ENCODE measurements at regions not wholly inside any gene's neighbourhood (a gene's known extent, or its start where the extent isn't known, plus 50 kb on each side); places are given as distances from the start of the nearest gene placed in this dataset.

GRCh38 chr11:95698676-95699557 lies 90.7 kb downstream of the FAM76B start:
- Mint-ChIP-seq H3K4me1 (peaks cover 38% of the 10 kb centered on the region), H3K27ac (no peak overlapping the region), H3K36me3 (no peaks in the 10 kb centered on the region), H3K9me3 (no peaks in the 10 kb centered on the region), H3K4me3 (no peak overlapping the region), H3K27me3 (ENCODE audit: low read depth) (no peaks in the 10 kb centered on the region)
- TF ChIP-seq, protein P1, sequence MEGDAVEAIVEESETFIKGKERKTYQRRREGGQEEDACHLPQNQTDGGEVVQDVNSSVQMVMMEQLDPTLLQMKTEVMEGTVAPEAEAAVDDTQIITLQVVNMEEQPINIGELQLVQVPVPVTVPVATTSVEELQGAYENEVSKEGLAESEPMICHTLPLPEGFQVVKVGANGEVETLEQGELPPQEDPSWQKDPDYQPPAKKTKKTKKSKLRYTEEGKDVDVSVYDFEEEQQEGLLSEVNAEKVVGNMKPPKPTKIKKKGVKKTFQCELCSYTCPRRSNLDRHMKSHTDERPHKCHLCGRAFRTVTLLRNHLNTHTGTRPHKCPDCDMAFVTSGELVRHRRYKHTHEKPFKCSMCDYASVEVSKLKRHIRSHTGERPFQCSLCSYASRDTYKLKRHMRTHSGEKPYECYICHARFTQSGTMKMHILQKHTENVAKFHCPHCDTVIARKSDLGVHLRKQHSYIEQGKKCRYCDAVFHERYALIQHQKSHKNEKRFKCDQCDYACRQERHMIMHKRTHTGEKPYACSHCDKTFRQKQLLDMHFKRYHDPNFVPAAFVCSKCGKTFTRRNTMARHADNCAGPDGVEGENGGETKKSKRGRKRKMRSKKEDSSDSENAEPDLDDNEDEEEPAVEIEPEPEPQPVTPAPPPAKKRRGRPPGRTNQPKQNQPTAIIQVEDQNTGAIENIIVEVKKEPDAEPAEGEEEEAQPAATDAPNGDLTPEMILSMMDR (IDR thresholded peaks at IDR 0.05; ENCODE audit: unreplicated experiment) = no peak
- DNase-seq (ENCODE audit: low spot score in 2 of 2, unreplicated experiment in 2 of 2) = no peak

GRCh38 chr11:95697614-95698408 lies 91.8 kb downstream of the FAM76B start:
- no peaks in the 10 kb centered on the region for H3K27me3 Mint-ChIP-seq (ENCODE audit: low read depth)
- H3K36me3 Mint-ChIP-seq = no peaks in the 10 kb centered on the region
- no peak overlapping the region for H3K4me3 Mint-ChIP-seq
- no peak overlapping the region for H3K27ac Mint-ChIP-seq
- H3K9me3 Mint-ChIP-seq = no peaks in the 10 kb centered on the region
- peaks cover 40% of the 10 kb centered on the region for H3K4me1 Mint-ChIP-seq
- DNase-seq (ENCODE audit: low spot score in 2 of 2, unreplicated experiment in 2 of 2) = no peak
- TF ChIP-seq, protein P1 (IDR thresholded peaks at IDR 0.05; ENCODE audit: unreplicated experiment) = no peak

DNA sequence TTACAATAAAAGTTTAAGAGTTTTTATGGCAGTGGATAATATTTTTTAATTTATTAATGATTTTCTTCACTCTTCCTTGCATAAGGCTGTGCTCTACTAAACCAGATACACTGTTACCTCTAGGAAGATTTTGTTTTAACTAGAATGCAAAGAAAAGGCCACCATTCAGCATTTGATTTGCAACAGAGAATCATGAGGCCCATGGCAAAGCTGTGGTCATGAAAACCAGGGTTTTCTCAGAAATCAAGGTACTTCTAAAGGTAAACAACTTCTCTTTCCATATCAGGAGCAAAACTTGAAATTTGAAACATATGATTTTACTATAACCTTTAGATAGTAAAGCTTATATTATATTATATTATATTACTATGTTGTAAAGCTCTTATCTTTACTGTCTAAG lies 94.4 kb downstream of the FAM76B start:
- Mint-ChIP-seq H3K27me3 (ENCODE audit: low read depth) (no peaks in the 10 kb centered on the region), H3K36me3 (no peaks in the 10 kb centered on the region), H3K4me3 (no peak overlapping the region), H3K4me1 (peaks cover 29% of the 10 kb centered on the region), H3K9me3 (no peaks in the 10 kb centered on the region), H3K27ac (no peak overlapping the region)
- no peak for DNase-seq (ENCODE audit: low spot score in 2 of 2, unreplicated experiment in 2 of 2)
- TF ChIP-seq, protein P1 (IDR thresholded peaks at IDR 0.05; ENCODE audit: unreplicated experiment) = no peak

GRCh38 chr11:95693298-95693697 lies 96.3 kb downstream of the FAM76B start:
- H3K9me3 Mint-ChIP-seq = no peaks in the 10 kb centered on the region
- H3K27ac Mint-ChIP-seq = no peak overlapping the region
- no peaks in the 10 kb centered on the region for H3K36me3 Mint-ChIP-seq
- H3K4me3 Mint-ChIP-seq = no peak overlapping the region
- H3K27me3 Mint-ChIP-seq (ENCODE audit: low read depth) = no peaks in the 10 kb centered on the region
- H3K4me1 Mint-ChIP-seq = peaks cover 18% of the 10 kb centered on the region
- TF ChIP-seq, protein P1 (IDR thresholded peaks at IDR 0.05; ENCODE audit: unreplicated experiment) = no peak
- no peak for DNase-seq (ENCODE audit: low spot score in 2 of 2, unreplicated experiment in 2 of 2)

- Mint-ChIP-seq H3K27me3 (ENCODE audit: low read depth) (no peaks in the 10 kb centered on the region), H3K27ac (no peak overlapping the region)
- DNase-seq (ENCODE audit: low spot score in 2 of 2, unreplicated experiment in 2 of 2) = no peak
These were observed 96.9 kb downstream of the FAM76B start for GRCh38 chr11:95692526-95693260.

More at GRCh38 chr11:95692526-95693260, 96.9 kb downstream of the FAM76B start:
- Mint-ChIP-seq H3K9me3 (no peaks in the 10 kb centered on the region), H3K4me1 (peaks cover 13% of the 10 kb centered on the region), H3K36me3 (no peaks in the 10 kb centered on the region), H3K4me3 (no peak overlapping the region)
- TF ChIP-seq, protein P1 (IDR thresholded peaks at IDR 0.05; ENCODE audit: unreplicated experiment) = no peak
